ENCODE measurements at regions not wholly inside any gene's neighbourhood (a gene's known extent, or its start where the extent isn't known, plus 50 kb on each side); places are given as distances from the start of the nearest gene placed in this dataset.
"Not testable (repeated sequence)": the region's sequence is repeated elsewhere in the genome, so short reads cannot be mapped to it uniquely, and the experiment has no call there.

DNA sequence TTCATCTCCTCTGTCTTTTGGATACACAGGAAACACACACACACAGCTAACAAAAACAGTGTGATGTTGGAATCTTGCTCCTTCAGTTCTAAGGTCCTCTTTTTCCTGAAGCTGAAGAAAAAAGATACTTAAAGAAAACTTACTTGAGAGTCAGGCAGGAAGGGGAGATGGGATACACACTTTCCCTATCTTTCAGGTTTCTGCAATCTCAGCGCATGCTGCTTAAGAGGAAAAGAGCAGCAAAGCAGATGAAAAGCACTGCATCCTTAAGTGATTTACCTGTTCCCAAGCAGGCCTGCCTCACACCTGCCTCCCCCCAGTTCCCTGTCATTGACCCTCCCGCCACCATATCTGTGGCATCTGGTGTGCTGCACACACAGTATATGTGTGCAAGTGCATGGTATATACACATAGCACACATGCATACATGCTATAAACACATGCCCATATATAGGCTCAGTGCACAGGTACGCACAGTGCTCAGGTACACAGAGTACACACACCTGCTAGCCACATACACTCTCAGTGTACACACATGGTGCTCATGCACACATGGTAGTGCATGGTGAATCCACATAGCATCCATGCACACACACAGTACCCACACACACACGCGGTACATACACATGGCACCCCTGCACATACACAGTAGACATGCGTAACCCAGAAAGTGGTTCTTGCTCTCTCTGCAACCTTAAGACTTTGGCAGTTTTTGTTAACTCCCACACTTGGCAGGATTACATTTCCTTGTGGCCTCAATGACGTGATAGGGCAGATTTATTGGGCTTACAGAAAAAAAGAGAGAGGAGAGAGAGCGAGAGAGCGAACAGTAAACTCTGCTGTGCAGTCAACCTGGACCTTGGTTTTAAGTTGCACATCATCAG, 166.9 kb downstream of the TOMM20 start:
- DNase-seq (ENCODE audit: extremely low read depth in 1 of 2, low read depth in 1 of 2) = no peak

DNA sequence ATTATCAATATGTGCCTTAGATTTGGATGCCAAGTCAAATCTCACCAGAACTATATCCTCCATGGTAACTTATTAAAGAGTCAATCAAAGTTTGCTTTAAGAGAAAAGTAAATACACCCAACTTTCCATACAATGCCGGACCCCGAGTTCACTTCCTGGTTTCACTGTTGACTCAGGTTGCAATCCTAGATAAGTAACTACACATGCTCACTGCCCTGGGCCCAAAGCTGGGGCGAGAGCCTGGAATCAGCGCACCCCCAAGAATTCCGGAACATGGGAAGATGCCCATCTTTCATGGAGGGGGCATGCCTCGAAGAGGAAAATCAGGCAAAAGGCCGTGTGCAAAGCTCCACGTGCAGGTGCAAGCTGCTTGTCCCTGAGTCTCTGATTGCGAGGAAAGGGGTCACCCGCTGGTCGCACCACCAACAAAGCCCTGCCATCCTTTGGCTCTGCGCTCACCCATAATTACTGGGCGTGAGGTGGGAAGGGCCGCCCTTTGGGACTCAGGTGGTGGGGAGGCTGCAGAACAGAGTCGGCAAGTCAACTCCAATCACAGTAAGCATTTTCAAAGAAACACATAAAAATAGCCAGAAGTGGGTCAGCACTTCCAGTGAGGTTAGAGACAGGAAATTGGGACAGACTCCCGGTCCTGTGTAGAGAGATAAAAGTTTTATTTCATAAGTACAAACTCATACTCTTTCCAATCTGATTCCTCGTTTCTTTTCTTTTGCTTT, 167.7 kb downstream of the TOMM20 start:
- no peak for DNase-seq (ENCODE audit: extremely low read depth in 1 of 2, low read depth in 1 of 2)

DNA sequence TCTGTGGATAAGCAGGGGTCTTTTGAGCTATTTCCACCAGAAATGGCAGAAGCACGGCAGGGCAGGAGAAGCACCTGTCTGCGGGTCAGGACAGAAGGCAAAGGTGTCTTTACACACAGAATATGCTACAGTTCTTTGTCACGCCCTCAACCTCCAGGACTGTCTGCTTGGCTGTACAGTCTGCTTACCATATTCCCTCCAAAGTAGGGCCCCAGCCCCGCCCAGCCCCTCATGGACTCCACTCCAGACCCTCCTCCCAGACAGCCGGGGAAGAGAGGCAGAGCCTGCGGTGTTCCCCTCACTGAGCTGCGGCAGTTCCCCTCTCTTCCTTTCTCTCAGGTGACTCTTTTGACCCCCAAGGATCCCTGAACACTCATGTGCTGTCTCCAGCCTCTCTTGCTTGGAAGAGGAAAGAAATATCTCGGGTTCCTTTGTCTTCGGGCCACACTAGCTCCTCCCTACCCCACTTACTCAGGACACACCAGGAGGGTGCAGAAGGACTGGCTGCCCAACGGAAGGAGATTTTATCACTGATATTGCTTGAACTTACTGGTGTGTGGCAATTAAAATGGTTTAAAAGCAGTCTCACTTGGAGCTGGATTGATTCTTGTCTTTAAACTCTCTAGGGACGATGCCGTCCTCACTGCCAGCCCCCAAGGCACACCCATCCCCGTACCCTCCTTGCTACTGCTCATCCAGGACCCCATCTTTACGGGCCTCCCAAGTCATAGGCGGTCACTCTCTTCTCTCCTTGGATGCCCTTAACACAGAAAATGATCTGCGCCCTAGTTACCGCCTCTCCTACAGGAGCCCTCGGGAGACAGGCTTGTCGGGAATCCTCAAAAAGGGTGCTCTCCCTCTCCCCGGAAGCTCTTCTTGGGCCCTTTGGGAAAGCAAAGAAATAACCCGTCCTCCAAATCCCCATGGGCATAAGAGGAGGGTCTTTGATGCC, 169.7 kb downstream of the TOMM20 start:
- DNase-seq (ENCODE audit: extremely low read depth in 1 of 2, low read depth in 1 of 2) = no peak

DNA sequence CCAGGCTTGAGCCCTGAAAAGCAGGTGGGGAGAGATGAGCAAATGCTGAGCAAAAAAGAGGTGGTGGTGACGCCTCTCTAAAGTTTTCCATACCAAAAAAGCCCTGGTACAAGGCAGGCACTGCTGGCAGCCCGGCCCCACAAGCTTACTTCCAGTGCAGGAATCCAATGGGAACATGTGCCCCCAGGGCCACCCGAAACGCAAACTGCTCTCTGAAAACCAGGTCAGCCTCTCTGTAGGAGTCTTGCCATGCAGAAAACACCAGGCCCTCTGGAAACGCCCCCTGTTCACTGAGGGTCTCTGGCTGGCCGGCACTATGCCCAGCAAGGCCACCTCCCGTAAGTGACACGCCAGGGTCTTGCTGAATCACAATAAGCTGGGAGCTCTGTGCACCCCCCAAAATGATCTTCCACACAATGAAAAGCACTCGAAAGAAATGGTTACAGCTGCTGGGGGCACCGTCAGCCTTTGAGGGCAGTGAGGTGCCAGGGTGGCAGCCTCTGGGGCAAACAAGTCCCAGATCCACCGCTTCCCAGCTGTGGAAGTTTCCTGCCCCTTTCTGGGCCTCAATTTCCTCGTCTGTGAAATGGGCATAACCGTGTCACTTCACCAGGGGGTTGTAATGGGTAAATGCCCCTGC, 170.5 kb downstream of the TOMM20 start:
- no peak for DNase-seq (ENCODE audit: extremely low read depth in 1 of 2, low read depth in 1 of 2)

DNA sequence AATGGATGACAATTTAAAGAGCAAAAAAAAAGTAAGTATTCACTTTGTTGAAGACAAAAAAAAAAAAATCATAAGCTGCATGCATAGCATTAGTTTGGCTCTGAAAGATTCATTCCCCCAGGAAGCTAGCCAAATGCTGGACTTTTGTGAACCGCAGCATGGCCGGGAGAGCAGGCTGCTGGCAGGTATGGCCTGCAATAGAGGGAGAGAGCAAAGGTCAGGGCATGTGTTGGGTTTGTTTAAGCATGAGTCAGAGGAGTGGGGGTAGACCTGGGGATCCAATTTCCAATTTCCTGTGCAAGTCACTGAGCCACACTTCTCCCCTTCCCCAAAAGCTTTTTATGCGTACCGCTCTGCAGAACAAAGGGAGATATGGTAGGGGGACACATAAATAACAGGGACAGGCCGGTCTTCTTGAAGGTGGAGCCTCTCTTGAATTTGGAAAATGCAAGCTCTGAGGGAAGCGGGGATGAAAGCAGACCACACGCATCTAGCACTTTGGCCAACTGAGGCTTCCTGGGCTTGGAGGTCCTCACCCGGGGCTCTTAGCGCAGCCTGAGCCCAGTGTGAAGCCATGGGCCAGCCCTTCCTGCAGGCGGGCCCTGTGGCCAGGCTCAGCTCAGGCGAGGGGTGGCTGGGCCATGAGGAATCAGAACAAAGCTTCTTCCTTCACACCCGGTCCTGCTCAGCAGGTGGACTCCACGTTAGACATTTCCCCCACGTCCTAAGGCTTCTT, 171.1 kb downstream of the TOMM20 start:
- DNase-seq (ENCODE audit: extremely low read depth in 1 of 2, low read depth in 1 of 2) = no peak

- DNase-seq (ENCODE audit: extremely low read depth in 1 of 2, low read depth in 1 of 2) = no peak
These were observed 171.8 kb downstream of the TOMM20 start for GRCh38 chr1:234956821-234957329.

DNA sequence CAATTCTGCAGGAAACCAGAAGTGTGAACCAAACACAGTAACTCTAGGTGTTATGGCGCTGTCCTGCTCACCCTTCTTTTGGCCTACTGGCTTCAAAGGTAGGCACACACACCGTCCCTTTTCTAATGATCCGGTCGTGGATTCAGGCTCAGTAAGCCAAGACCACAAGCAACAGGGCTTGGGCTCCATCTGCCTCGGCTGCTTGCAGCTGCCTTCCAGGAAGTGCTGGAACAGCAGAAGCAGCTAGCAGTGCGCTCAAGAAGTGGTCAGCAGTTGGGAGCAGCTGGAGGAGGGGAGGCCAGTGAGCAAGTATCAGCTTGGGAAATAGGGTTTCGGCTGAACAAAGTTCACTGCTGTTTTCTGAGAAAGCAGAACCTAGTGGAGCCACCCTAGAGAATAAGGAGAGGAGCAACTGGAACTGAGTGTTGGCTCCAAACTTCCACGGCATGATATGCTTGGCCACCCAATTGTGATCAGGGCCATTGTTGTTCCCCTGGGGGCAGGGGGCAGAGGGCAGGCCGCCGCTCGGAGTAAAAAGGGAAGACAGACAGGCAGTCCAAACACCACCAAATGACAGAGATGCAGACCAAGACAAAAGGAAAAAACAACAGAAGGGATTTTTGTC, 173.4 kb downstream of the TOMM20 start:
- no peak for DNase-seq (ENCODE audit: extremely low read depth in 1 of 2, low read depth in 1 of 2)

GRCh38 chr1:234954613-234955012, 174.0 kb downstream of the TOMM20 start:
- DNase-seq (ENCODE audit: extremely low read depth in 1 of 2, low read depth in 1 of 2) = no peak

GRCh38 chr1:234953655-234954405, 174.8 kb downstream of the TOMM20 start:
- no peak for DNase-seq (ENCODE audit: extremely low read depth in 1 of 2, low read depth in 1 of 2)

- no peak for DNase-seq (ENCODE audit: extremely low read depth in 1 of 2, low read depth in 1 of 2)
These were observed 178.0 kb downstream of the TOMM20 start for GRCh38 chr1:234950598-234950997.

DNA sequence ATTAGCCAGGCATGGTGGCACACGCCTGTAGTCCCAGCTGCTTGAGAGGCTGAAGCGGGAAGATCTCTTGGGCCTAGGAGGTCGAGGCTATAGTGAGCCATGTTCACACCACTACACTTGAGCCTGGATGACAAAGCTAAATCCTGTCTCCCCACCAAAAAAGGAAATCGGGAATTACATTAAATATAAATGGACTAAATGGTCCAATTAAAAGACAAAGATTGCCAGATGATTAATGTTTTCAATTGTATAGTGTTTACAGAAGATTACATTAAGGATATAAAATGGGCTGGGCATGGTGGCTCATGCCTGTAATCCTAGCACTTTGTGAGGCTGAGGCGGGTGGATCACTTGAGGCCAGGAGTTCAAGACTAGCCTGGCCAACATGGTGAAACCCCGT, 179.1 kb downstream of the TOMM20 start:
- not testable (repeated sequence) for DNase-seq (ENCODE audit: extremely low read depth in 1 of 2, low read depth in 1 of 2)

- no peak for DNase-seq (ENCODE audit: extremely low read depth in 1 of 2, low read depth in 1 of 2)
These were observed 183.9 kb downstream of the TOMM20 start for GRCh38 chr1:234944439-234945344.

GRCh38 chr1:234943836-234944402, 184.7 kb downstream of the TOMM20 start:
- no peak for DNase-seq (ENCODE audit: extremely low read depth in 1 of 2, low read depth in 1 of 2)

- DNase-seq (ENCODE audit: extremely low read depth in 1 of 2, low read depth in 1 of 2) = no peak
These were observed 185.6 kb downstream of the TOMM20 start for GRCh38 chr1:234942879-234943506.

- no peak for DNase-seq (ENCODE audit: extremely low read depth in 1 of 2, low read depth in 1 of 2)
These were observed 186.7 kb downstream of the TOMM20 start for GRCh38 chr1:234942012-234942332.

DNA sequence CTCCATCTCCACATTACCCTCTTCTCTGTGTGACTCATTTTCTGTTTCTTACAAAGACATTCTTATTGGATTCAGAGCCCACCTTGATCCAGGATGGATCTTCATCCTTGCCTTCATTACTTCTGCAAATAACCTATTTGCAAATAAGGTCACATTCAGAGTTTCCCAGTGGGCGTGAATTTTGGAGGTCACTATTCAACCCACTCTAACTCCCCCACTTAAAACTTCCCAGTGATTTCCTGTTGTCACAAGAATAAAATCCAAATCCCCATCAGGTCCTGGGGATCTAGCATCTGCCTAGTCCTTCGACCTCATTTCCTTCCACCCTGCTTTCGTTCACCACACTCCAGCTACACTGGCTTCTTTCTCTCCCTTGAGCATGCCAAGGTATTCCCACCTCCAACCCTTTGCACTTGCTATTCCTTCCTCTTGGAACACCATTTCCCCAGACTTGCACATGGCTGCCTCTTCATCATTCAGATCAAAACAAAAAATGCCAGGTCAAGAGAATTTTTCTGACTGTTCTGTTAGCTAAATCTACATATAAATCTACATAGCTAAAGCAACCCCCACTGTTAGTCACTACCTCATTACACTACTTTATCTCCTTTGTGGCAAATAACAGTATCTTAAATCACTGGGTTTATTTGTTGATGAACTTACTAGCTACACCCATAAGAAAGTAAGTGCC, 187.2 kb downstream of the TOMM20 start:
- DNase-seq (ENCODE audit: extremely low read depth in 1 of 2, low read depth in 1 of 2) = no peak

Data from stimulated activated CD8-positive, alpha-beta memory T cell treated with anti-CD3 and anti-CD28 coated beads, Interleukin-7, amount 100 ng/mL, for 48 hours (primary cell).